ENCODE measurements at regions not wholly inside any gene's neighbourhood (a gene's known extent, or its start where the extent isn't known, plus 50 kb on each side); places are given as distances from the start of the nearest gene placed in this dataset.

GRCh38 chr7:20945451-20945850 lies 158.8 kb upstream of the SP8 start:
- DNase-seq (ENCODE audit: low spot score), result no peak

GRCh38 chr7:20952916-20953315 lies 166.2 kb upstream of the SP8 start:
- no peak for DNase-seq (ENCODE audit: low spot score)

GRCh38 chr7:20954711-20955619 lies 168.3 kb upstream of the SP8 start:
- no peak for DNase-seq (ENCODE audit: low spot score)

GRCh38 chr7:20958572-20958971 lies 171.9 kb upstream of the SP8 start:
- DNase-seq (ENCODE audit: low spot score), result no peak

GRCh38 chr7:20959281-20959680 lies 172.6 kb upstream of the SP8 start:
- no peak for DNase-seq (ENCODE audit: low spot score)

- no peak for DNase-seq (ENCODE audit: low spot score)
Observed at GRCh38 chr7:20963556-20964280, 177.0 kb upstream of the SP8 start.

- no peak for DNase-seq (ENCODE audit: low spot score)
Observed at GRCh38 chr7:20964281-20964918, 177.7 kb upstream of the SP8 start.

- DNase-seq (ENCODE audit: low spot score), result no peak
Observed at GRCh38 chr7:20971219-20971618, 184.5 kb upstream of the SP8 start.

- DNase-seq (ENCODE audit: low spot score), result no peak
Observed at GRCh38 chr7:20980232-20980631, 193.5 kb upstream of the SP8 start.

- DNase-seq (ENCODE audit: low spot score), result no peak
Observed at GRCh38 chr7:20980668-20981264, 194.1 kb upstream of the SP8 start.

- no peak for DNase-seq (ENCODE audit: low spot score)
Observed at GRCh38 chr7:20988340-20988739, 201.7 kb upstream of the SP8 start.

- no peak for DNase-seq (ENCODE audit: low spot score)
Observed at GRCh38 chr7:20991544-20991943, 204.9 kb upstream of the SP8 start.

- no peak for DNase-seq (ENCODE audit: low spot score)
Observed at GRCh38 chr7:20993693-20994092, 207.0 kb upstream of the SP8 start.

GRCh38 chr7:20998309-20998708 lies 211.6 kb upstream of the SP8 start:
- peak; percentile 84 for DNase-seq (ENCODE audit: low spot score)

GRCh38 chr7:21011153-21011552 lies 224.5 kb upstream of the SP8 start:
- peak; percentile 91 for DNase-seq (ENCODE audit: low spot score)

- DNase-seq (ENCODE audit: low spot score), result peak; percentile 45
Observed at GRCh38 chr7:21013765-21014539, 227.3 kb upstream of the SP8 start.

GRCh38 chr7:21020667-21021066 lies 234.0 kb upstream of the SP8 start:
- DNase-seq (ENCODE audit: low spot score), result no peak

GRCh38 chr7:21023841-21024484 lies 237.3 kb upstream of the SP8 start:
- DNase-seq (ENCODE audit: low spot score), result no peak

- no peak for DNase-seq (ENCODE audit: low spot score)
Observed at GRCh38 chr7:21024485-21024867, 237.8 kb upstream of the SP8 start.

GRCh38 chr7:21028186-21028585 lies 241.5 kb upstream of the SP8 start:
- peak; percentile 77 for DNase-seq (ENCODE audit: low spot score)

GRCh38 chr7:21028599-21028998 lies 241.9 kb upstream of the SP8 start:
- no peak for DNase-seq (ENCODE audit: low spot score)

All from kidney tubule cell (primary cell).